ENCODE measurements at regions not wholly inside any gene's neighbourhood (a gene's known extent, or its start where the extent isn't known, plus 50 kb on each side); places are given as distances from the start of the nearest gene placed in this dataset.

- no peak for TF ChIP-seq EZH2 (IDR thresholded peaks at IDR 0.05; ENCODE audit: insufficient read depth, poor library complexity, severe bottlenecking)
- TF ChIP-seq EZH2phosphoT487 (IDR thresholded peaks at IDR 0.05; ENCODE audit: insufficient read depth, low read depth), result no peak
- Histone ChIP-seq H3K4me2 (ENCODE audit: unreplicated experiment) (no peak overlapping the region), H4K20me1 (ENCODE audit: insufficient read depth) (no peaks in the 10 kb centered on the region), H3K27me3 (replicated peaks; ENCODE audit: insufficient read depth) (peaks cover 11% of the 10 kb centered on the region; the same call in 1 of the 2 replicates), H2AFZ (no peak overlapping the region), H3K9me2 (ENCODE audit: insufficient read depth) (no peaks in the 10 kb centered on the region), H3K9me3 (ENCODE audit: low read depth) (no peaks in the 10 kb centered on the region), H3K4me3 (no peak overlapping the region), H3K27ac (no peak overlapping the region), H3K36me3 (ENCODE audit: low read depth) (no peaks in the 10 kb centered on the region), H3F3A (ENCODE audit: insufficient read depth) (no peaks in the 10 kb centered on the region), H3K9ac (no peak overlapping the region), H3K4me1 (ENCODE audit: insufficient read depth) (no peaks in the 10 kb centered on the region), H3K79me2 (ENCODE audit: insufficient read depth) (no peaks in the 10 kb centered on the region)
- no peak for DNase-seq
- 46 to 53% methylated on average over 6 of the region's 6 CpGs for WGBS, 2 experiments (ENCODE audit: low coverage in 1 of 2, low lambda C conversion rate in 2 of 2, missing lambda C conversion rate in 2 of 2)
- in situ Hi-C loops (cut with MboI), result no loop called here
Measured at GRCh38 chr3:74041068-74041675, 416.4 kb upstream of the PDZRN3 start.

- Histone ChIP-seq H2AFZ (no peak overlapping the region), H3K27me3 (replicated peaks; ENCODE audit: insufficient read depth) (peaks cover 15% of the 10 kb centered on the region; the same call in 1 of the 2 replicates), H3K9me2 (ENCODE audit: insufficient read depth) (no peaks in the 10 kb centered on the region), H4K20me1 (ENCODE audit: insufficient read depth) (no peaks in the 10 kb centered on the region), H3F3A (ENCODE audit: insufficient read depth) (no peaks in the 10 kb centered on the region), H3K9me3 (ENCODE audit: low read depth) (no peaks in the 10 kb centered on the region), H3K9ac (no peak overlapping the region), H3K4me1 (ENCODE audit: insufficient read depth) (no peaks in the 10 kb centered on the region), H3K79me2 (ENCODE audit: insufficient read depth) (no peaks in the 10 kb centered on the region), H3K27ac (no peak overlapping the region), H3K36me3 (ENCODE audit: low read depth) (no peaks in the 10 kb centered on the region), H3K4me3 (no peak overlapping the region), H3K4me2 (ENCODE audit: unreplicated experiment) (no peak overlapping the region)
- no peak for DNase-seq
- 21 to 43% methylated on average over 1 of the region's 1 CpG for WGBS, 2 experiments (ENCODE audit: low coverage in 1 of 2, low lambda C conversion rate in 2 of 2, missing lambda C conversion rate in 2 of 2)
- TF ChIP-seq EZH2 (IDR thresholded peaks at IDR 0.05; ENCODE audit: insufficient read depth, poor library complexity, severe bottlenecking) (no peak), EZH2phosphoT487 (IDR thresholded peaks at IDR 0.05; ENCODE audit: insufficient read depth, low read depth) (no peak)
- in situ Hi-C loops (cut with MboI), result no loop called here
Measured at GRCh38 chr3:74039105-74039504, 414.4 kb upstream of the PDZRN3 start.

GRCh38 chr3:74036568-74036967, 411.8 kb upstream of the PDZRN3 start:
- no peaks in the 10 kb centered on the region for H3K4me1 ChIP-seq (ENCODE audit: insufficient read depth)
- no peak overlapping the region for H3K27ac ChIP-seq
- no peak overlapping the region for H3K9ac ChIP-seq
- H4K20me1 ChIP-seq (ENCODE audit: insufficient read depth), result no peaks in the 10 kb centered on the region
- DNase-seq, result no peak
- no peaks in the 10 kb centered on the region for H3K9me3 ChIP-seq (ENCODE audit: low read depth)
- H3K79me2 ChIP-seq (ENCODE audit: insufficient read depth), result no peaks in the 10 kb centered on the region
- no peaks in the 10 kb centered on the region for H3F3A ChIP-seq (ENCODE audit: insufficient read depth)
- peaks cover 12% of the 10 kb centered on the region; the same call in 1 of the 2 replicates for H3K27me3 ChIP-seq (replicated peaks; ENCODE audit: insufficient read depth)
- H3K4me2 ChIP-seq (ENCODE audit: unreplicated experiment), result no peak overlapping the region
- no peak for TF ChIP-seq EZH2phosphoT487 (IDR thresholded peaks at IDR 0.05; ENCODE audit: insufficient read depth, low read depth)
- no peak for TF ChIP-seq EZH2 (IDR thresholded peaks at IDR 0.05; ENCODE audit: insufficient read depth, poor library complexity, severe bottlenecking)
- no peaks in the 10 kb centered on the region for H3K36me3 ChIP-seq (ENCODE audit: low read depth)
- in situ Hi-C loops (cut with MboI), result no loop called here
- no peak overlapping the region for H2AFZ ChIP-seq
- no peak overlapping the region for H3K4me3 ChIP-seq
- 0% methylated on average over 1 of the region's 1 CpG for WGBS, 2 experiments (ENCODE audit: low coverage in 1 of 2, low lambda C conversion rate in 2 of 2, missing lambda C conversion rate in 2 of 2)
- no peaks in the 10 kb centered on the region for H3K9me2 ChIP-seq (ENCODE audit: insufficient read depth)

- WGBS, 2 experiments (ENCODE audit: low coverage in 1 of 2, low lambda C conversion rate in 2 of 2, missing lambda C conversion rate in 2 of 2), result 49 to 52% methylated on average over 3 of the region's 3 CpGs
- H3K9me3 ChIP-seq (ENCODE audit: low read depth), result no peaks in the 10 kb centered on the region
Measured at GRCh38 chr3:74036102-74036501, 411.4 kb upstream of the PDZRN3 start.

More at GRCh38 chr3:74036102-74036501, 411.4 kb upstream of the PDZRN3 start:
- Histone ChIP-seq H4K20me1 (ENCODE audit: insufficient read depth) (no peaks in the 10 kb centered on the region), H3K4me3 (no peak overlapping the region), H2AFZ (no peak overlapping the region), H3K79me2 (ENCODE audit: insufficient read depth) (no peaks in the 10 kb centered on the region), H3K27ac (no peak overlapping the region), H3F3A (ENCODE audit: insufficient read depth) (no peaks in the 10 kb centered on the region), H3K27me3 (replicated peaks; ENCODE audit: insufficient read depth) (peaks cover 12% of the 10 kb centered on the region; the same call in 1 of the 2 replicates), H3K4me2 (ENCODE audit: unreplicated experiment) (no peak overlapping the region), H3K9me2 (ENCODE audit: insufficient read depth) (no peaks in the 10 kb centered on the region), H3K36me3 (ENCODE audit: low read depth) (no peaks in the 10 kb centered on the region), H3K4me1 (ENCODE audit: insufficient read depth) (no peaks in the 10 kb centered on the region), H3K9ac (no peak overlapping the region)
- in situ Hi-C loops (cut with MboI), result no loop called here
- DNase-seq, result no peak
- TF ChIP-seq EZH2phosphoT487 (IDR thresholded peaks at IDR 0.05; ENCODE audit: insufficient read depth, low read depth), result no peak
- no peak for TF ChIP-seq EZH2 (IDR thresholded peaks at IDR 0.05; ENCODE audit: insufficient read depth, poor library complexity, severe bottlenecking)

All from GM23248 (cell line).